HepG2 (cell line): ENCODE measurements at regions not wholly inside any gene's neighbourhood (a gene's known extent, or its start where the extent isn't known, plus 50 kb on each side); places are given as distances from the start of the nearest gene placed in this dataset.

Source experiments
- ATAC-seq: fragments of 200-7000 bp; cut with Tn5 transposase; 3 replicates; pipeline ENCODE4 v1.9.1; 2020; ENCODE audit warnings: mild to moderate bottlenecking, moderate library complexity
- BruUV-seq: library from RNA; stranded (reverse); fragments of 400-500 nt; replicated peaks from 2 replicates; lab custom pipeline; 2021; lab: Mats Ljungman, UMichigan
- CTCF ChIA-PET: fragments of 300-600 bp; formaldehyde crosslinking; extraction: SDS; loops from one replicate; lab custom pipeline; 2021; ENCODE audit warnings: low total read pairs, inconsistent platforms, low intra/inter-chr PET ratio; lab: Yijun Ruan, JAX
- POLR2A ChIA-PET: fragments of 350-600 bp; sonication (Branson Sonifier 250); formaldehyde crosslinking; loops from one replicate; lab custom pipeline; 2020; ENCODE audit warnings: antibody characterized with exemption, inconsistent platforms; lab: Yijun Ruan, JAX
- DNase-seq: peaks from one replicate; pipeline ENCODE4 v3.0.0-alpha.2; 2015; ENCODE audit warnings: low spot score
- FAIRE-seq: peaks from 3 replicates; lab custom pipeline; 2011; peaks lifted over from hg19 to GRCh38; lab: Jason Lieb, UNC
- H2AFZ ChIP-seq: one replicate; pipeline ENCODE4 v1.6.1; 2011; ENCODE audit warnings: low read length, inconsistent platforms
- H3K27ac ChIP-seq: fragments of 300-600 bp; 3 replicates; pipeline ENCODE4 v1.8.0; 2011; ENCODE audit warnings: mixed run types, mild to moderate bottlenecking, mixed read lengths, low read length, inconsistent platforms; ENCODE audit not compliant: insufficient read depth; ENCODE audit errors: extremely low read length
- H3K27me3 ChIP-seq, 2 experiments: fragments of 200-600 bp in 1 of 2; 2 replicates in 1 of 2; 3 replicates in 1 of 2; pipeline versions ENCODE4 v1.6.0 to v1.8.0; 2011; ENCODE audit warnings: low read length in 2 of 2, mild to moderate bottlenecking in 2 of 2, moderate library complexity in 2 of 2, inconsistent platforms in 1 of 2; ENCODE audit not compliant: insufficient read depth in 2 of 2, control insufficient read depth in 1 of 2
- H3K36me3 ChIP-seq, 2 experiments: fragments of 200-600 bp in 1 of 2; replicated peaks in 1 of 2; 2 replicates in 1 of 2; 3 replicates in 1 of 2; pipeline versions ENCODE4 v1.5.1 to v1.8.0; 2011; ENCODE audit warnings: low read length in 2 of 2, inconsistent platforms in 1 of 2; ENCODE audit not compliant: insufficient read depth in 2 of 2, control insufficient read depth in 1 of 2
- H3K4me1 ChIP-seq: 2 replicates; pipeline ENCODE4 v1.5.1; 2012; ENCODE audit warnings: low read length, inconsistent platforms; ENCODE audit not compliant: insufficient read depth
- H3K4me2 ChIP-seq: 2 replicates; pipeline ENCODE4 v1.6.0; 2011; ENCODE audit warnings: low read depth, low read length, inconsistent platforms
- H3K4me3 ChIP-seq, 3 experiments: fragments of 200-600 bp in 1 of 3; sonication (generic), shearing (Covaris generic) in 1 of 3; replicated peaks in 1 of 3; 2 replicates each; pipeline ENCODE4 v1.5.1; 2011 to 2016; ENCODE audit warnings: low read length in 3 of 3, inconsistent platforms in 2 of 3, low read depth in 2 of 3, mild to moderate bottlenecking in 2 of 3, control low read depth in 1 of 3, mixed read lengths in 1 of 3; ENCODE audit not compliant: insufficient read depth in 1 of 3
- H3K79me2 ChIP-seq: one replicate; pipeline ENCODE4 v1.6.1; 2011; ENCODE audit warnings: low read length, inconsistent platforms; ENCODE audit not compliant: insufficient read depth
- H3K9ac ChIP-seq: 2 replicates; pipeline ENCODE4 v1.6.0; 2011; ENCODE audit warnings: mild to moderate bottlenecking, low read depth, low read length, inconsistent platforms; ENCODE audit not compliant: insufficient read depth
- H3K9me3 ChIP-seq: 2 replicates; pipeline ENCODE4 v1.5.1; 2012; ENCODE audit warnings: mild to moderate bottlenecking, low read length
- H4K20me1 ChIP-seq: 2 replicates; pipeline ENCODE4 v1.6.0; 2011; ENCODE audit warnings: inconsistent platforms, mild to moderate bottlenecking, low read length, moderate library complexity; ENCODE audit not compliant: insufficient read depth
- ARNT2 ChIP-seq: sonication (generic); formaldehyde crosslinking; IDR thresholded peaks from 2 replicates; pipeline ENCODE4 v1.8.0; 2022; ENCODE audit warnings: mild to moderate bottlenecking, low read depth, missing genetic modification reagents, moderate library complexity
- STAT6 ChIP-seq: sonication (generic); formaldehyde crosslinking; IDR thresholded peaks from 2 replicates; pipeline ENCODE4 v1.4.0; 2020; ENCODE audit warnings: missing genetic modification reagents, mild to moderate bottlenecking, borderline replicate concordance
- TERF1 ChIP-seq: sonication (generic); formaldehyde crosslinking; IDR thresholded peaks from 2 replicates; pipeline ENCODE4 v1.8.0; 2022; ENCODE audit warnings: mild to moderate bottlenecking, missing genetic modification reagents, moderate library complexity
- ZBTB34 ChIP-seq: sonication (generic); formaldehyde crosslinking; IDR thresholded peaks from 2 replicates; pipeline ENCODE4 v1.8.0; 2022; ENCODE audit warnings: mild to moderate bottlenecking, missing genetic modification reagents
- ZMYM2 ChIP-seq: sonication (generic); formaldehyde crosslinking; IDR thresholded peaks from 2 replicates; pipeline ENCODE4 v1.8.0; 2022; ENCODE audit warnings: mild to moderate bottlenecking, missing genetic modification reagents
- WGBS: methylation state at CpG from one replicate; pipeline ENCODE4 v1.1.6; 2017; ENCODE audit warnings: low lambda C conversion rate; 5-methylcytosine and 5-hydroxymethylcytosine counted together
- in situ Hi-C: cut with HindIII; loops from 2 replicates; pipeline ENCODE4 v1.10.0; 2017; ENCODE audit warnings: low pct_unique_long_range_greater_than_20kb; ENCODE audit not compliant: extremely low pct_ligation_motif_present
- intact Hi-C: fragments of 100-400 bp; cut with micrococcal nuclease; formaldehyde crosslinking; loops from one replicate; pipeline ENCODE4 v1.10.0; 2022; ENCODE audit not compliant: unreplicated experiment
- TF ChIP-seq, protein P1 (sequence below): sonication (generic); formaldehyde crosslinking; IDR thresholded peaks from 2 replicates; pipeline ENCODE4 v1.4.0; 2020; ENCODE audit warnings: missing genetic modification reagents

- no peaks in the 10 kb centered on the region for H3K36me3 ChIP-seq
- in situ Hi-C loops (no loop called here), intact Hi-C loops (no loop called here)
- no peak overlapping the region for H3K9ac ChIP-seq
- TF ChIP-seq, protein P1, sequence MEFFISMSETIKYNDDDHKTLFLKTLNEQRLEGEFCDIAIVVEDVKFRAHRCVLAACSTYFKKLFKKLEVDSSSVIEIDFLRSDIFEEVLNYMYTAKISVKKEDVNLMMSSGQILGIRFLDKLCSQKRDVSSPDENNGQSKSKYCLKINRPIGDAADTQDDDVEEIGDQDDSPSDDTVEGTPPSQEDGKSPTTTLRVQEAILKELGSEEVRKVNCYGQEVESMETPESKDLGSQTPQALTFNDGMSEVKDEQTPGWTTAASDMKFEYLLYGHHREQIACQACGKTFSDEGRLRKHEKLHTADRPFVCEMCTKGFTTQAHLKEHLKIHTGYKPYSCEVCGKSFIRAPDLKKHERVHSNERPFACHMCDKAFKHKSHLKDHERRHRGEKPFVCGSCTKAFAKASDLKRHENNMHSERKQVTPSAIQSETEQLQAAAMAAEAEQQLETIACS (CRISPR knock-in tag): no peak
- TF ChIP-seq ZBTB34 (CRISPR knock-in tag) (no peak), ARNT2 (CRISPR knock-in tag) (no peak), TERF1 (CRISPR knock-in tag) (no peak), STAT6 (no peak), ZMYM2 (CRISPR knock-in tag) (no peak)
- no peaks in the 10 kb centered on the region for H3K79me2 ChIP-seq
- FAIRE-seq: no peak
- H3K27me3 ChIP-seq: no peaks in the 10 kb centered on the region
- H3K27ac ChIP-seq: no peak overlapping the region
- no peaks in the 10 kb centered on the region for H3K4me1 ChIP-seq
- DNase-seq: no peak
- ChIA-PET CTCF (no interaction called here), POLR2A (no interaction called here)
- H2AFZ ChIP-seq: no peak overlapping the region
- H3K9me3 ChIP-seq: peaks cover 100% of the 10 kb centered on the region
- no peak overlapping the region for H3K4me2 ChIP-seq
- no peak overlapping the region for H3K4me3 ChIP-seq
- H4K20me1 ChIP-seq: no peaks in the 10 kb centered on the region
- ATAC-seq: no peak
- BruUV-seq: no TSS peak
- WGBS: 0% methylated on average over 1 of the region's 4 CpGs
Measured at GRCh38 chr19:27673986-27674385, 1539.0 kb downstream of the UQCRFS1 start.
